ENCODE measurements at regions not wholly inside any gene's neighbourhood (a gene's known extent, or its start where the extent isn't known, plus 50 kb on each side); places are given as distances from the start of the nearest gene placed in this dataset.

GRCh38 chr2:23122681-23123215 is 262.2 kb upstream of the KLHL29 start:
- DNase-seq = no peak

- no peak for DNase-seq
Measured at GRCh38 chr2:23123686-23124085, 261.3 kb upstream of the KLHL29 start.

- DNase-seq = peak; percentile 88
Measured at GRCh38 chr2:23124214-23124750, 260.7 kb upstream of the KLHL29 start.

- DNase-seq = no peak
Measured at GRCh38 chr2:23127465-23127864, 257.5 kb upstream of the KLHL29 start.

- no peak for DNase-seq
Measured at GRCh38 chr2:23128684-23129292, 256.2 kb upstream of the KLHL29 start.

- no peak for DNase-seq
Measured at GRCh38 chr2:23131066-23131575, 253.9 kb upstream of the KLHL29 start.

GRCh38 chr2:23132000-23132399 is 253.0 kb upstream of the KLHL29 start:
- no peak for DNase-seq

GRCh38 chr2:23132823-23133595 is 252.0 kb upstream of the KLHL29 start:
- DNase-seq = no peak

- no peak for DNase-seq
Measured at GRCh38 chr2:23134726-23135125, 250.3 kb upstream of the KLHL29 start.

GRCh38 chr2:23135481-23136100 is 249.4 kb upstream of the KLHL29 start:
- DNase-seq = peak; percentile 77

- DNase-seq = no peak
Measured at GRCh38 chr2:23137166-23137565, 247.8 kb upstream of the KLHL29 start.

GRCh38 chr2:23138701-23139100 is 246.3 kb upstream of the KLHL29 start:
- no peak for DNase-seq

GRCh38 chr2:23145460-23145859 is 239.5 kb upstream of the KLHL29 start:
- no peak for DNase-seq

- DNase-seq = peak; percentile 45
Measured at GRCh38 chr2:23146011-23146410, 239.0 kb upstream of the KLHL29 start.

- no peak for DNase-seq
Measured at GRCh38 chr2:23148342-23148741, 236.6 kb upstream of the KLHL29 start.

GRCh38 chr2:23149777-23150176 is 235.2 kb upstream of the KLHL29 start:
- DNase-seq = no peak

GRCh38 chr2:23153484-23153883 is 231.5 kb upstream of the KLHL29 start:
- DNase-seq = no peak

GRCh38 chr2:23155022-23155421 is 230.0 kb upstream of the KLHL29 start:
- no peak for DNase-seq

GRCh38 chr2:23157812-23158211 is 227.2 kb upstream of the KLHL29 start:
- no peak for DNase-seq

- no peak for DNase-seq
Measured at GRCh38 chr2:23158306-23158705, 226.7 kb upstream of the KLHL29 start.

GRCh38 chr2:23159746-23160405 is 225.1 kb upstream of the KLHL29 start:
- no peak for DNase-seq

- DNase-seq = no peak
Measured at GRCh38 chr2:23164173-23164572, 220.8 kb upstream of the KLHL29 start.

GRCh38 chr2:23169896-23170295 is 215.1 kb upstream of the KLHL29 start:
- no peak for DNase-seq

Measured in NCI-H446 treated with DMSO at 0.1 percent for 48 hours (cell line).